ENCODE measurements at regions not wholly inside any gene's neighbourhood (a gene's known extent, or its start where the extent isn't known, plus 50 kb on each side); places are given as distances from the start of the nearest gene placed in this dataset.

- no peak for TF ChIP-seq POLR2AphosphoS5 (IDR thresholded peaks at IDR 0.05)
- no peak for TF ChIP-seq CTCF (IDR thresholded peaks at IDR 0.05)
- no peak for TF ChIP-seq POLR2A (IDR thresholded peaks at IDR 0.05)
Measured at GRCh38 chr2:181241797-181242196, 215.4 kb upstream of the ITGA4 start.
